ENCODE measurements at regions not wholly inside any gene's neighbourhood (a gene's known extent, or its start where the extent isn't known, plus 50 kb on each side); places are given as distances from the start of the nearest gene placed in this dataset.

DNA sequence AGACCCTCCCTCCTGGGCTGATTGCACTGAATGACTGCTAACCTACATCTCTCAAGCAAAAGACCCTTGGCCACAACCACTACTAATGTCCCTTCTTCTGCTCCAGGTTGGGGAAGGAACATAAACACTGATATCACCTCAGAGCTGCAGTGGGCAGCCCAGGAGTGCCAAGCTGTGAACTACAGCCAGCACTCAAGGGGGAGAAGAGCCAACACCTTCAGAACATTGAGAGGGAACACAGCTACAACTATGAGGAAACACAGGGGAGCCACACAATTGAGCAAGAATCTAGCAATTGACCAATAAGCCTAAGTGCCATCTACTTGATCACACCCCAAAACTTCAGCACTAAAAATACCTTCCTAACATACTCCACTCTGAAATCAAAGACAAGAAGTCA, 222.8 kb downstream of the SPATA18 start:
- DNase-seq (ENCODE audit: low read depth, low spot score): no peak

DNA sequence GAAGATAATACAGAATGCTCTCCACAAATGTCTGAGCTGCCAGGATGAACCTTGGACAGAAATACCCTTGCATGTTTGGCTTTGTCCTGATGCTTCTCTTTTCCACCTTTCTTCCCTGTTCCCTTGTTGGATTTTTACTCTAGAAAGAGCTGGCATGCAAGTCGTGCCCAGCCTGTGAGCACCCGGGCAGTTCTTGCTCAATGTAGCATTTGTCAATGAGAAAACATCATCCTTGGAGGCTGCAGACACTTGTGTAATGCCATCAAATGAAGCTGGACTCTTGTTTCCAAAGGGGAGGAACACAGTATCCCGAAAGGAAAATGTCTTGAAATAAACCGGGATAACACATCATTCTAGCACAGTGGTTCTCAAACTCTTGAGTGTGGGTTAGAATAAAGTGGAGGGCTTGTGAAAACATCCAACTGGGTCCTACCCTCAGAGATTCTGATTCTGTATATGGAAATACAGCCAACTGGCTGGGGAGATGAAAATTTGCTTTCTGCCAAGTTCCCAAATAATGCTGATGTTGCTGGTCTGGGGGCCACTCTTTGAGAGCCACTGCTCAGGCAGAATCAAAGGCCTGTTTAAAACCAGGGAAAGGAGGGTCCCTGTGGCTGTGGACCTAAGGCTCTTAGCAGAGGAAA, 237.2 kb downstream of the SPATA18 start:
- no peak for DNase-seq (ENCODE audit: low read depth, low spot score)

DNA sequence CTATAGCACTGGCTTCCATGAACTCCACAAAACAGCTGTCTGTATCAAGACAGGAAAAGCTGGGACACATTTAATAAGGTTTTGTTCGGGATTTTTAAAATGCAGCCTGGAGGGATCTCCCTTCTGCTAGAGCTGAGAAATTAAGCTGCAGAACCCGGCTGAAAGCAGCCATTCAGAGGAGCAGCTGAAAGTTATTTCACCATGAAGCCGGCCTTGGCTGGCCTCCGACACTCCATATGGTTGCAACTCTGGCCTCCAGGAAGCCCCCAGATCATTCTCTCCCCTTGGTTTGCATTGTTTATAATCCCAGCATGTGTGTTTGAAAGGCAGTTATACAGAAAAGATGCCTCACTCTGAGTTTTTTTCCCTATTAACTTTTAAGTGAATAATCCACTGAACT, 239.4 kb downstream of the SPATA18 start:
- DNase-seq (ENCODE audit: low read depth, low spot score): no peak

DNA sequence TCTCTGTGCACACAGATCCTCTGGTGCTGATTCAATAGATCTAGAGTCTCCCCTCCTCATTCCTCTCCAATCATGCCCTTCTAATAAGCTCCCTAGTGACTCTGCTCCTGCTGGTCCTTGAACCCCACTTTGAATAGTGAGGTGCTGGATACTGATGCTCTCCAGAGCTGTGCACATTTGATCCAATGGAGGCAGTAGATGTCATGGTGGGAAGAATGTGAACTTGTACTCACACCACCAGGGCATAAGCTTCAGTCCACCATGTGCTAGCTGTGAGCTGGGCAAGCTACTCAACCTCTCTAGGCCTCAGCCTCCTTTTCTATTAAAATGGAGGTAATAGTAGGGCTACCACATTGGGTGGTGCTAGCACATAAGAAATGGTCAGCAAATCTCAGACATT, 241.1 kb downstream of the SPATA18 start:
- DNase-seq (ENCODE audit: low read depth, low spot score): no peak

DNA sequence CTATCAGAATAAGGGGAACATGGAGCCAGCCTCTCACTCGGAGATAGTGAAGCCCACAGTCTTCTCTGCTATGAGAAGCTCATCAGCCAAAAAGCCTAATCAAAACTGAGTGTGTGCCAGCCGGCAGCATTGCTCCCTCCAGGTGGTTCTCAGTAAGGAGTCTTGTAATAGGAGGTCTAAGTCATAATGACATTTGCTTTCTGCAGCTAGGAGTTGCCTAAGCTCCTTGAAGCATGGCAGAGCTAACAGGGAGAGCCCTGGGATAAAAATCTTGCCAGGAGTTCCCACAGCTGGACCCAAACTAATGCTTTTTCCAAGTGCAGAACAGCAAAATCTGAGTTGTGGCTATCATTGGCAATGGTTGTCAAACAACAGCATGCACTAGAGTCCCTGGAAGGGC, 245.2 kb downstream of the SPATA18 start:
- DNase-seq (ENCODE audit: low read depth, low spot score): no peak

DNA sequence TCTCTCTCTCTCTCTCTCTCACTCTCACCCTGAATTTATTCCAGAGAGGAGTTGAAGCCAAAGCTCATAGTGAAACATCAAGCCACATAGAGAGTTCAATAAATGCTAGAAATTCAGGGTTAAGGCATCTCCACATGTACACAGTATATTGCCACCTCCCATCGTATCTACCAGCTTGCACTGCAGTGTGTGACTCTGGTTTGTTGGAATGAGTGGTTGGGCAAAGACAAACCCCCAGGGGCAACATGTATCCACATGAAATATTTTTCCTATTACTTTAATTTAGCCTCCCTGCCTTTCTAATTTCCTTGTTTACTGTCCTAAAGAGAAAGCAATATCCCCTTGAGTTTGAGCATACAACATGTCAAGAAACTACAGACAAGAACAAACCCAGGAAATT, 247.3 kb downstream of the SPATA18 start:
- no peak for DNase-seq (ENCODE audit: low read depth, low spot score)

DNA sequence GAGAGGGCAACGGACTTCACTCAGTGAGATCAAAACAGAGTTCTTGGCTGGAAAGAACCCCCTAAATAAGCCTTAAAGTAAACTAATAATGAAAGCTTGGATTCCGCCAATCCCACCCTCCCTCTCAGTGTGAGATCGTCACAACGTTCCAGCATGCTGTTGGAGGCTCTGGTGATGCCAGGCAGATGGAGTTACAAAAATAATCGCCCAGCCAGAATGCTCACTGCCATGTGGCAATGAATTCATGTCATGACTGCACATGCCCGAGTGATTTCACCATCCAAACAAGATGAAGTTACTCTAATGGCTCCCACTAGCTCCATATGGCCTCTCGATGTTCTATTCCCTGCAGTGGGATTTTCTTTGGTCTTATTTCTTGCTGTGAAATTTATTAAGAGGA, 248.0 kb downstream of the SPATA18 start:
- DNase-seq (ENCODE audit: low read depth, low spot score): no peak

DNA sequence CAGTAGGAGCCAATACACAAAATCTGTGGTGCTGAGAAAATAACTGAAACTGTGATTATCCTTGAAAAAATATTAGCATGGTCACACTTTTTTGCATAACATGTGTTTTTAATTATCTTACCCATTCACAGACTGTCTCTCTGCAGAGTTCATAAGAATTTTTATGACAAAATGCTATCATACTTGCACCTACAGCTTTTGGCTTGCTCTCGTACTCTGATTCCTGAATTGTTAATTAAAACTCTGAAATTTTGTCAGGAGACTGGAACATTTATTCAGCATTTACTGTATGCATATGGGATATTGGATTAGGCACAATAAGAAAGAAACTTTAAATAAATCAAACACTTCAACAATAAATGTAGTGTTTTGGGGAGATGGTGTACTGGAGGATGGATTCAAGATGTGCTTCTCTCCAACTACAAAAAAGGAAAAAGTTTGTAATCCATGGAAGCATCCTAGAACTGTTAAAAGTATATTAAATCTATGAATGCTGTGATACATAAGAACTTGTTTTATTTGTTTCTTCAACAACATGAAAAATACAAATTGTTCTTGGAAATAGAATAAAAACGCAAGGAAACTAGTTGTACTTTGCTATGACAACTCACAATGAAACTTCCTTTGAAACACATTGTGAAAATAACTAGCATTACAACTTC, 260.5 kb downstream of the SPATA18 start:
- DNase-seq (ENCODE audit: low read depth, low spot score): no peak

DNA sequence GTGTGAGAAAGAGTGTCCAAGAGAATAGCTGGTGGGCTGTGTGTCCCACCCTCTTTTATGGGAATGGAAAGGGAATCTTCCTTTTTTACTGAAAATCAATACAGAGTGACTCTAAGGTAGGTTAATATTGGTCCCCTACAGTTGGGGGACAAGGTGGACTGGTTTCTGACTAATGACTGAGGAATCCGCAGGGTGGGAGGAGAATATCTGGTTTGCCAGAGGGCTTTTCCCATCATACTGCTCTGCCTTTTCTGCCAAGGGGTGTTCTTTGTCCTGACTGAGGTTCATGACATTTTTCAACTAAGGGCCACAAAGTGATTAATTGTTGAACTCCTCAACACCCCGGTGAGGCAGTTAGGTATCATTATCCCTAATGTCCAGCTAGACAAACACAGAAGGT, 261.6 kb downstream of the SPATA18 start:
- DNase-seq (ENCODE audit: low read depth, low spot score): no peak

DNA sequence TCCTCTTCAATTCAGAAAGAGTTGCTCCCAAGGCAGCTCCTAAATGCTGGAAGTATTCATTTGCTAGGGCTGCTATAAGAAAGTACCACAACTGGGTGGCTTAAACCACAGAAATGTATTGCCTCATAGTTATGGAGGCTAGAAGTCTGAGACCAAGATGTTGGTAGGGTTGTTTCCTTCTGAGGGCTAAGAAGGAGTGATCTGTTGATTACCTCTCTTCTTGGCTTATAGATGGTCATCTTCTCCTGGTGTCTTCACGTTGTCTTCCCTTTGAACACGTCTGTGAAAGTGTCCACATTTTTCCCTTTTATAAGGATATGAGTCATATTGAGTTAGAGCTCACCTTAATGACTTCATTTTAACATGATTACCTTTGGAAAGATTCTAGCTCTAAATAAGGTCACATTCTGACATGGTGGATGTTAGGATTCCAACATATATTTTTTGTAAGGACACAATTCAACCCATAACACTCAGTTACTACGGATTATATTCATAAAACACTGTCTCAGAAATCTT, 266.3 kb downstream of the SPATA18 start:
- peak; percentile 5 for DNase-seq (ENCODE audit: low read depth, low spot score)

DNA sequence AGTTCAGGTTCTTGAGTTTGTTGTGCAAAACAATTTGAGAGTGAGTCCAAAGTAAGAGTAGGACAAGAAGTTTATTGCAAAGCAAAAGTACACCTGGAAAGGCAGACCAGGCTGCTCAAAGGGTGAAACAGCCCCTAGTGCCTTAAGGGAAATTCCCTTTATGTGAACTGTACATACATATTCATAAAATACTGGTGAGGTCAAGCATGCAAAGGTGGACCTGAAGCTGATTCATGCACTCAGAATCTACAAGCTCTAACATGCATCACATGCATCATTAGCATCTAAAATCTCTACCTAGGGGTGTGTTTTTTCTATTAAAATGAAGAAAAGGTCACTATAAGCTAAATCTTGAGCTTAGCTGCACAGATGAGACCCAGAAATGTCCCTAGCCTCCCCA, 266.9 kb downstream of the SPATA18 start:
- no peak for DNase-seq (ENCODE audit: low read depth, low spot score)

DNA sequence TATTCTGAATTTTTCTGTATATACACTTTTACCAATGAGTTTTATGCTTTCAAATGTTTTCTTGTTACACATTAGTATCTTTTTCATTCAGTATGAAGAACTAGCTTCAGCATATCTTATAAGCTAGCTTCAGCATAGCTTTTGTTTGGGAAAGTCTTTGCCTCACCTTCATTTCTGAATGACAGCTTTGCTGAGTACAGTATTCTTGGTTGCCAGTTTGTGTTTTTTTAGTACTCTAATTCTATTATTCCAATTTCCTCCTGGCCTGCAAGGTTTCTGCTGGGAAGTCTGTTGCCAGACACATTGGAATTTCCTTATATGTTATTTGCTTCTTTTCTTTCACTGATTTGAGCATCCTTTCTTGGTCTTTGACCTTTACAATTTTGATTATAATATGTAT, 278.8 kb downstream of the SPATA18 start:
- DNase-seq (ENCODE audit: low read depth, low spot score): no peak

DNA sequence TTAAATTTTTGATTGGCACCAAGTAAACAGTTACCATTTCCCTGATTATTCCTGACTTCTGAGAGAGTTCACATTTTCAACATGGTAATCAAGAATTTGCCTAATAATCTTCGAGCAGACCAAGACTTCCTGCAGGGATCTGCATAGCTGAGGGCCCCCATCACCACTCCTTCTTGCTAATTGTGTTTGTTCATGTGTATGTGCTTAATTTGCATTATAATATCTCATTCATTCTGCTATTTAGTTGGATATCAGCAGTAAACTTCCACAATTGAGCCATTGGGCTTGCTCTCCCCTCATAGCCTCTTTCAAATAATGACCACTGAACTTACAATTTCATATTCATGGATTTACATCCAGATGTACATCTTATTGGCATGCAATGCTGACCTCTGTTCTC, 292.5 kb downstream of the SPATA18 start:
- no peak for DNase-seq (ENCODE audit: low read depth, low spot score)

DNA sequence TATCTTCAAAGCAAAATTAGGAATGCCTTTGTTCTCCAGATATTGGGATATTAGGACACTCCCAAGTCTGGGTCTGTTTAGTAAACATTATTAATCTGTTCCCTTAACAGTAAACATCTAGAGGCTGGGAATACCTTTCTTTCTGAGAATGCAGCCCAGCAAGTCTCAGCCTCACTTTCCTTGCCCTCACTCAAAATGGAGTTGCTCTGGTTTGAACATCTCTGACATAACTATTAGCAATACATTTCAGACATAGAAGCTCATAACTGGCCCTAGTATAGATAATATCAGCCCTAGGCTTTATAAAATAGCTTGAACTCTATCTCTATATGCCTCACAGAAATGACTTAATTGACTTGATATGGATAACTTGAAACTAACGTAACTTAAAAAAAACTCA, 299.8 kb downstream of the SPATA18 start:
- no peak for DNase-seq (ENCODE audit: low read depth, low spot score)

DNA sequence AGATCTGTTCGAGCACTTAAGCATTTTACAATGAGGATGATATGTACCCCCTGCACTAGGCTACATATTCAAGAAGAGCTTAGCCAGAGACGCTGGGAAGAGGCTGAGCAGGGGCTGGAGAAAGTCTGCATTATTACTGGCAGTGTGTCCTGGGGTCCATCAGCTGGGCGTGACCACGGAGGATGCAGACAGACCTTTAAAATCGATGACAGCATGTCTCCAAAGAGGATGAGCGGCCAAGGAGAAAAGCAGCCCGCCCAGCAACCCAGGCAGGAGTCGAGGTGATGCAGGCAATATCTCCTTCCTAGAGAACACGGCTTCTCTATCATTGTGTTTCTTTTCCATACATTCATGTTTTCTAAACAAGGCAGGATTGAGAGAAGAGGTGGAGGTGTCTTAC, 300.7 kb downstream of the USP46 start:
- DNase-seq (ENCODE audit: low read depth, low spot score): no peak

DNA sequence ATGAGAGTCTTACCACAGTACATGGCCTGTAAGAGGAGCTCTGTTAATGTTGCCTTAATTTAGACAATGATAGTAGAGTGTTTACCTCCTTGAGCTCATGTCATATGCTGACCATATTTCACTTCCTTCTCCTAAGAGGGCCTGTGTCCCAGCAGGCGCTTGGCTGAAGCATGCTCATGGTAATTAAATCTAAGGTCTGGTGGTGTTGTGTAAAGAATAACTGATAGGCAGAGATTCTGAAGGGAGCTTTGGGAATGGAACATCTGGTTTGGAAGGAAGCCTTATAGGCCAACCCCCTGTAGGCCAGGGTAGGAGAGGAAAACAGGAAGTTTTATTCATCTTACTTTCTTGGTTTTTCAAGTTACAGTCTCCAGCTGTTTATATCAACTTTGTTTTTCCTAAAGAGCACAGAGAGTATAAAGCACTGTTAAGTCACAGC, 300.2 kb downstream of the USP46 start:
- DNase-seq (ENCODE audit: low read depth, low spot score): no peak

DNA sequence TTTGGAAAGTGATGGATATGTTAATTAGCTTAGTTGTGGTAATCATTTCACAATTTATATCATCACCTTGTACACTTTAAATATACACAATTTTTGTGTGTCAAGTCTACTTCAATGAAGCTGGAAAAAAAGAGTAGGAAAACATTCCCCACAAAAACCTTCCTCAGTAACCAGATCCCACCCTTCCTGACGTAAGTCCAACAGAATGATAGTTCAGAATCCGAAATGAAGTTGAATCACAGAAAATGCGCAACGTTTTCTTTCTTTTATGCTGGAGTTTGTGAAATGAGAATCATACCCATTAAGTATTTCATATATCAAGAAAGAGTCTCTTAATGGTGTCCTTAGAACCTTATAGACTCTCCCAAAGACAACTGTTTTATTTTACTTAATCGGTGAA, 292.9 kb downstream of the USP46 start:
- no peak for DNase-seq (ENCODE audit: low read depth, low spot score)

DNA sequence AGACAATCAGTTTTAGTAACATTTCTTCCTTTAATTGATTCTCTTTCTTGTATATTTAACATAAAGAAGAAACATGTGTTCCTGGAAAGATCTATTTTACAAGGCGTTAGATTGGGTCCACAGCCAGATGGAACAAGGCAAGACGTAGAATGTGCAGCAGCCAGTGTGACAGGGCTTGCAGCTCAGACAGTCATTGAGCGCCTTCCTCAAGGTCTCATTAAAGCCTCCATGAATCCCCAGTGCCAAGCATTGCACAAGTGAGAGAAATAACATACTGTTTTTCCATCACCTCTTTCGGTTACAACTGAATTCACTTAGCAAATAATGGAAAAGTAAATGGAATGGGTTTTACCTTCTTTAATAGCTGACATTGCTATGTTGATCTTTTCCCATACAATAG, 292.5 kb downstream of the USP46 start:
- DNase-seq (ENCODE audit: low read depth, low spot score): no peak

DNA sequence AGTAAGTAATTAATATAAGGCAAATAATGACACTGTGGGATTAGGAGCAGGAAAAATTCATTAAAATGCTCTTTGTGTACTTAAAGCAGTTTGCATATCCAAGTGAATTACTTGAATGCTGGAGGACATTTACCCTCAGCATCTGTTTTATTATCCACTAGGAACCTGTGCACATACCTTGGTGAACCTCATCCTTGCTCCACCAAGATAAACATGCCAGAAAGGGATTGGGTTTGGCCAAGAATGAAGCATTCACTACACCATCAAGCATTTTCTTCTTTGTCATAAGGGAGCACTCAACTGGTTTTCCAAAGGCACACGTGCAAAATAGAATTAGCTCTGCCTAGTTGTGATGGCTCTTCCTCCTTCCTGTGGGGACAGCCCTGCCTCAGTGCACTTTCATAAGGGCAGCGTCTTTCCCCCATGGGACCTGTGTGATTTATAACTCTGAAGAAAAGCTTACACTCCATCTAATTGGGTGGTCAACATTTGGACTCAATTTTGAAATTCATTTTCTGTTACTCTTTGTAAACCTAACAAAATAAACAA, 291.7 kb downstream of the USP46 start:
- DNase-seq (ENCODE audit: low read depth, low spot score): no peak

DNA sequence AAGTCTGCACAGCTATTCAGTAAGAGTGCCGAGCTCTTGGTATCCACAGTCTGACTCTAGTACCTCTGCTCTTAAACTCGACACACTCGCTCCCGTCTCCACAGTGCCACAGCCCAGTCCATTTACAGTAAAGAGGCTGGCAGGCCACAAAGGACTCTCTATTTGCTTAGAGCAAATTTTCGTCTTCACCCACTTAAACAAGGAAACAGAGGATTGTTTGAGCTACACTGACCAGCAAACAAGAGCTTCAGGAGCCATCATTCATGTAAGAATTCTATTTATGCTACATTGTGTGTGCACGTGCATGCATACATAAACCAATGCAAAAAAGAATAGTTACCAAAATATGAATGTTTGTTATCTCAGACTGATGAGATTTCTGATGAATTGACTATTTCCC, 290.2 kb downstream of the USP46 start:
- DNase-seq (ENCODE audit: low read depth, low spot score): no peak

DNA sequence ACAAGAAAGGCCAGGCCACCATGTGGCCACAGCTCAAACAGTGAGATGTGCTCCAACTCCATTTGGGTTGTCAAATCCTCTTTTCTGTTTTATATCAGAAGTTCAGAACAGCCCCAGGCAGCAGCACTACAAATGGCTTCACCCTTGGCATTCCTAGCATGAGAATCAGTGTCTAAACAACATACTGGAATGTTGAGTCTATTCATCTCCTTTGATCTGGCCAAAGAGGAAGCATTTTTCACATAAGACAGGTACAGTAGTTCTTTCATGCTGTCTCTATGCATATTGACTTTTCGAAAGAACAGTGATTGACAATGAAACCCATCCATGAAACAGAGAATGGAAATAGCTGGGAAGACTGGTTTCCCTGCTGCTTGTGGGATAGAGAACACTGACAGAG, 289.5 kb downstream of the USP46 start:
- no peak for DNase-seq (ENCODE audit: low read depth, low spot score)

DNA sequence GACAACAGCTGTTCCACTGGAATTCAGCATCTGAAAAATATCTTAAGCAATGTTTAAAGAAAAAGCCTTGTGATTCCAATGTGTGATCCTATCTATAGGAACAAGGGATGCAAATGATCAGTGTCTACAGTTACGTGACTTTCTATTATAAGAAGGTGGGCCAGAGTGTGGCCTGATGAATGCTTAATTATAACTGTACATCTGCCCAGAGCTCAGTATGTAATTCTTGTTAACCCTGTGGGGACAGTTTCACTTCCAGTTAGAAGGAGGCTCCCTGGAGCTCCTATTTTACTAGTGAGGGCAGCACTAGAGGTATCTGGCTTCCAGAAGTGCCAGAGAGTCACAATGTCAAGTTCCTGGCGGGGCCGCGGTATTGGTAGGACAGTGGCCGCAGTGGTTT, 288.5 kb downstream of the USP46 start:
- no peak for DNase-seq (ENCODE audit: low read depth, low spot score)

DNA sequence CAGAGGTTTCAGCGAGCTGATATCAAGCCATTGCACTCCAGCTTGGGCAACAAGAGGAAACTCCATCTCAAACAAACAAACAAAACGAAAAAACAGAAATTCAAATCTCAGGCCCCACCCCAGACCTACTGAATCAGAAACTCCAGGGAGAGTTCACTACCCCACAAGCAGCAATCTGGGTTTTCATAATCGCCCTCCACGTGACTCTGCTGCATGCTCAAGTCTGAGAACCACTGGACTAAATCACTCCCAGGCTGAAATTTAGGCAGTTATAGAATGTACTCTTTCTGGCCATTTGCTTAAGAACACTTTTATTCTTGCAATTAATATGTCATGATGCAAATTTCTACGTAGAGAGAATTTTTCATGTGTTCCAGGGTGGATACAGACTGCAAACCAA, 287.3 kb downstream of the USP46 start:
- no peak for DNase-seq (ENCODE audit: low read depth, low spot score)

Measured in astrocyte of the hippocampus (primary cell).